ENCODE measurements at regions not wholly inside any gene's neighbourhood (a gene's known extent, or its start where the extent isn't known, plus 50 kb on each side); places are given as distances from the start of the nearest gene placed in this dataset.

DNA sequence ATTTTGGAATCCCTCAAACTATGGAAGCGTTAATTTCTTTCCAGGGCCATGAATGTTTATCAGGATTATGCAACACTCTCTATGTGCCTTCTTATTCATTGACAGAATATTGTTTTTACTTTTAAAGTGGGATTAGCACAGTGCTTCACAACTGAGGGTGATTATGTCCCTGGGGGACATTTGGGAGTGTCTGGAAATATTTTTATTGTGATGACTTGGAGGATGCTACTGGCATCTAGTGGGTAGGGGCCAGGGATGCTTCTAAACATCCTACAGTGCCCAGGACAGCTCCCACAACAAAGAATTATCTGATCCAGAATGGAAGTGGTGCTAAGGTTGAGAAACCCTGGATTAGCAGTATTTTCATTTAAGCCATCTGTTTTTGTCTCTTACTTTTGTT, 338.5 kb upstream of the SOX5 start:
- DNase-seq (ENCODE audit: low read depth in 2 of 2): no peak

DNA sequence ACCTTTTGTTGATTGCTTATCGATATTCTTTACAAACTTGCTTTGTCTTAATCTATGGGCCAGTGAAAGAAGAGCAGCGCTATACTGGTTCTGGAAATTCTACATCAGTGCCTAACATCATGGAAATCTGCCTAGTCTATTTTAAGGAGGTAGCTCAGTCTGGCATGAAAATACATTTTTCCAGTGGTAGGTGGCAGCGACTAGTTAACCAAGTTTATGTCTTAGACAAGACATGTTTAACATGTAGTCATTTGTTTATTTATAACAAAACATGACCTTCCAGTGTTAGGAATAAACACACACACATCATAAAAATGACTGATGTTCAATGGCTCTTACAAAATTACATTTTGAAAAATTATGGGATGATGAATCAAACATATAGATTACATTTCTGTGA, 336.0 kb upstream of the SOX5 start:
- no peak for DNase-seq (ENCODE audit: low read depth in 2 of 2)

DNA sequence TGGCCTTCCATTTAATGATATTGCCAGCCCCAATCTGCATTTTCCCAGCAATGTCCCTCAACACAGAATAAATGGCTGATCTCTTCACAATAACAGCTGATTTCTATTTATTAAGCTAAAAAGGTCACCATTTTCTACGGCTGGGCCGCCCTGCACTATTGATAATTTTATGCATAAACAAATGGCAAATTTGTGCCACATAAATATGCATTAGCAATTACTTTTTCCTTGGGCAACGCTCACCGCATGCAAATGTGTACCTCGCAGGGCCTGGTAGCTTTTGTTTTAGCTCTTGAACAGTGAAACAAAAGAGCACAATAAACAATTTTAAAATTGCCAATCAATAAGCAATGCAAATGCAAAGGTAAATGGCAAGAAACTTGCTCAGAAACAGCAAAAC, 331.9 kb upstream of the SOX5 start:
- DNase-seq (ENCODE audit: low read depth in 2 of 2): no peak

DNA sequence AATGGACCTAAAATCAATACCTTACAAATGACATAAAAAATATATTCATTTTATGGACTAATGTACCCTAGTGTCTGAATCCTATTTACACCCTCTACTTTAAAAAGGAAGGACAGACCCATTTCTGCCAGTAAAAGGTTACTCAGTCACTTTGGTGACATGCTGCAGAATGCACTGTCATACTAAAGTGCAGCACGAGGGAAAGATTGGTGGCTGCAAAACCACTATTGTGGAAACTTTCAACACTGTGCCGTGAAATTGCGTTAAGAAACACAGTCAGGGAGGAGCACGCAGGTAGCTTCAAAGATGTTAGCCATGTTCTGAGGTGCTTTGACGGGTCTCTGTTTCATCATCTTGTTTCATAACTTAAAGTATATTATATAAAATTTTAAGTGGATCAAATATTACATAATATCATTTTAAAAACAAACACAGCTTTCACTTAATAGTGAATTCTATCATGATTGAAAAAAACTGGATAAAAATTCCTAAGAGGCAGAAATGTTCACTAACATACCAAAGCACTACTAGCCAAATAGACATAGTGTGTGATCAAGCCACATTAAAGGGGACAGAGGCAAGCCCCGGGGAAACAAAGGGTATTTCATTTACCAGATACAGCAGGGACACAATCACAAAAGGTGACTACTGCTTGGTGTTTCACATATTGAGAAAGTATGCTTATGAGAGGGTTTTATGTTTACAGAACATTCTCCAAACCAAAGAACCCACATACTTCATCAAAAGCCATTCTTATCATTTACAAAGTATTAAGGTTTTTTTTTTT, 330.8 kb upstream of the SOX5 start:
- no peak for DNase-seq (ENCODE audit: low read depth in 2 of 2)

DNA sequence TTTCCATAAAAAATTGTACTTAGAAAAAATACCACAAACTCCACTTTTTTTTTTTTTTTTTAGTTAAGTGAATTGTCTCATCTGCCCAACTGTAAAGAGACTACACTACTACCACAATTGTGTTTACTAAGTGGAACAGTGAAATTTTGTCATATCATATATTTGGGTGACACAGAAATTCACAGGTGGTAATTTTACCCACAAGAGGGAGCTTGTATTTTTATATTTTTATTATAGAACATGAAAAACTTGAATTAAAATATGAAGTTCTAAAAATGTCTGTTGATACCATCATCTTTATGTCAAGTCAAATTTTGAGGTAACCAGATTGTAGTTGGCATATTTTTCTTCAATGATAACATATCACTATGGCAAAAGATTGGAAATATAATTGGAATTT, 329.4 kb upstream of the SOX5 start:
- no peak for DNase-seq (ENCODE audit: low read depth in 2 of 2)

DNA sequence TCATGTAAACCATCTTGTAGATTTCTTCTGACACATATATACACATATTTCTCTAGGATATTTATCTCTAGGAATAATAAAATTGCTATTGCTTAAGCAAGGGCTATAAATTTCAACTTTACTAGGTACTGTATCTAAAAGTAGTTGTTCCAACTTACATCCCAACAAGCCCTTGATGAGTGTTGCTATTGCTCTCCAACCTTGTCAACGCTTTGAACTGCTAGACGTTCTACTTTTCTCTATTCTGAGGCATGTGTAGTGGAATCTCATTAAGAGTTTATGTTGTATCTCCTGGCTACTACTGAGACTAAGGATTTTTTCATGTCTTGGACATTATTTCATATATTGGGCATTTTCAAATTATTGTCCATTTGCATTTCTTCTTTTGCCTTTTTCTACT, 321.5 kb upstream of the SOX5 start:
- no peak for DNase-seq (ENCODE audit: low read depth in 2 of 2)

DNA sequence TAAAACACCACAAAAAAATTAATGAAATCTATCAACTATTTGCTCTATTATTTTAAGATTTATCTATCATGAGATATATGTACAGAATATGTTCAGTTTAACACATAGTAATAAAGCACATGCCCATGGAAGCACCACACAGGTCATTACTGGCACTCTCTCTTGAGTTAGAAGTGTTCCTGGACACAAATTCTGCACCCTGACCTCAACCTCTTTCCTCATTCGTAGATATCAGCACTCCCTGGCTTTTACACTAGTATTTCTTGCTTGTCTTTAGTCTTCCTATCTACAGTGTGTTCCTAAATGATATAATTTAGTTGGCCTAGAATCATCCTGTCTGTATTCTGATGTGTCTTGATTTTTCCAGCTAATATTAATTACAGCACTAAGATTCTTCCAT, 321.0 kb upstream of the SOX5 start:
- no peak for DNase-seq (ENCODE audit: low read depth in 2 of 2)

DNA sequence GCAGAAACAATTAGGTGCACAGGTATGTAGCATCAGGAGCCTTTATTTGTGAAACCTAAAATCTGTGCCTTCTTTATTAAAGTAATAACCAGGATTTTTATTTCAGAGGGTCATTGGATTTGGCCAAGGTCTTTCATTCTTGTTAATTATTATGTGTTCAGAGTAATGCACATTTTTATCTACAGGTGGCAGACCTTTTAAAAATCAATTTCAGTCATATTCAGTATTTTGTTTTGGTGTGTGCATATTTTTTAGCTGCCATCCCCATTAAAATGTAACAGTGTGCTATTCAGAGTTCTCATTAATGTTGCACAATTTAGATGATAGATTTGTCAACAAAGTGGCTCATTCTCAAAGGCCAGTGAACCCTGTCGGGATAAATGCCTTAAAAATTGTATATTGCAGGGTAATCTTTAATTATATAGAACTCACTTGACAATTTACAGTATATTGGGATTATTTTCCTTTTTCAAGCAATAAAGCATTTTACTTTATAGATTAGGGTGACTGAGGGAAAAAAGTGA, 319.3 kb upstream of the SOX5 start:
- DNase-seq (ENCODE audit: low read depth in 2 of 2): no peak

DNA sequence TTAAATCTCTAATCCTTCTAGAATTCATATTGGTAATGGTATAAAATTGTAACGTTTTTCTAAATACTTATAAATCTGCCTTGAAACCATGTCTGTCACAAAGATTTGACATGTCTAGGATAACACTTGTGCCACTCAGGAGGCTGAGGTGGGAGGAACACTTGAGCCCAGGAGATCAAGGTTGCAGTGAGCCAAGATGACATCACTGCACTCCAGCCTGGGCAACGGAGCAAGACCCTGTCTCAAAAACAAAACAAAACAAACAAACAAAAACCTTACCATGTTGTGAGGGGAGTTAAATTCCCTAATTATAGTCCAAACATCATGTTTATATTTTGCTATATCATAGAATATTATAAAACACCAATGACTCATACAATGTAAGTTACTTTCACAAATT, 317.5 kb upstream of the SOX5 start:
- no peak for DNase-seq (ENCODE audit: low read depth in 2 of 2)

DNA sequence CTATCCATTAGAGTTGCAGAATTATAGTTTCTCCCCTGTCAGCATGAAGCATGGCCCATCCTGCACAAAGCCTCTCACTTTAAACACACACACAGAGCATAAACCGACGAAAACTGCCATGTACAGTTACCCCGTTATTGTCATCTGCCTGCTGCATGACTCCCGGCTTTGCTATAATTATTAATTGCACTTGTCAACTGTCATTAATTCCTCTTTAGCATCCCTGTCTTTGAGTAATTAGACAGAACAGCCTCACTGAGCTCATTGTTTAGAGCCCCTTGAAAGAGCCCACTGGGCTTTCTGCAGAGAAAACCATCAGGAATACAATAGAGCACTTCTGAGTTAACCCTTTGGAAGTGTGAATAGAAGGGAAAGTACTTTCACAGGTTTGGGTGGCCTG, 307.2 kb upstream of the SOX5 start:
- no peak for DNase-seq (ENCODE audit: low read depth in 2 of 2)

DNA sequence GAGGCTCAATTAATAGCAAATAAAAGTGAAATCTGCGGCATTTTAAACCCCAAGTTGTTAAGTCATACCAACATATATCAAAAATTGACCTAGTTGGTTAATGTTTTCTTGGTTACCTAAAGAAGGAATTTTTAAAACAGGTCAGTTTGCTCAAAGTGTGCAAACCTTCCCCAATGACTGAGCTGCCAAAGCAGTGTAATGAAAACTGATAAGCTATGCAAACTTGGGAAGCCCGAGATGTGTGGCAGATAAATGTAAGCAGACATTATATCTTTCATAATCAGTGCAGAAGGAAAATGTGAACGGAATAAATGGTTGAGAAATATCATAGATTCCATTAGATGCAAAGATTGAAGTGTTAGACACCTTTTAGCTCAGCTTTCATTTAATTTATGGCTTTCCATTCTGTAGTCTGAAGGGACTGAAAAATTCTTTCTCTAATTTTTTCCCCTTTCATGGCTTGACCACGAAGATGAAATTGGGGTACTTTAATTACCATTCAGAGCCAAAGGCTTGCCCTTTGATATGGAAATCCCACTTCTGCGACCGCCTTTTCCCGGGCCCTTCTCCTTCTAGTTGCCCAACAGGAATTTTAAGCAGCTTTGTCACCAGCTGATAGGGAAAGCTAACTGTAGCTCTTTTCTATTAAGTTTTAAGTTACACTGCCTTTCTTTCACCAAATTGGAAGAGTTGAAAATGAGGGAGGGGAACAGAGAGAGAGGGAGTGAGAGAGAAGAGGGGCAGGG, 306.6 kb upstream of the SOX5 start:
- DNase-seq (ENCODE audit: low read depth in 2 of 2): no peak

DNA sequence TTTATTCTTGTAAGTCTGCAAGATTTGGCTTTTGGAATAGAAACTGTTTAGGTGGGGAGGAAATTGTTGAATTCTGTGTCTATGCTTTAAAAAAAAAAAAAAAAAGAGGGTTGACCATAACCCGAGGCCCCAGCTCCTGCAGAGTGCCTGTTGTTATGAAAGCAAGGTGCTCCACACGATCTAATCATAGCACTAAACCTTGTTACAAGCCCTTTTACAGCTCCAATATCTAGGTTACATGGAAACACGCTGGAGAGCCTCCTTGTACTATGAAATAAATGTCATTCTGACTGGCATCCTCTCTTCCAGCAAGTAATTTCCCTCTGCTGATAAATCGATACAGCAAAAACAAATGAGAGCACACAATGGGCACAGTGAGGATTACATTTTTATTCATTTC, 303.1 kb upstream of the SOX5 start:
- no peak for DNase-seq (ENCODE audit: low read depth in 2 of 2)

DNA sequence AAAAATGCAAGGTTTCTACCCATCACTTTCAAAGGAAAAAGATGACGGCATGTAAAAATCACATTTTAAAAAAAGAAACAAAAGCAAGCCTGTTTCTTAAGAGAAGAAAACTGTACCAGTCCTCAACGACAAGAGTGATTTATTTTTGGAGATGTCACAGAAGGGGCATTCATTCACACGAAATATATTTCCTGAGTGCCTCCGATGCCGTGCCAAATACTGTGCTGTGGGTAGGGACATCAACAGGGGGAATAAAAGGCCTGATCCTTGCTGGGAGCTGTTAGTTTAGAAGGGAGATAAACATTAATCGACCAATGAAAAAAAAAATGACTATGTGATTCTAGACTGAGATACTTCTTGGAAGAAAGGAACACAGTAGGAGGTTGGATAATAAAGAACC, 297.5 kb upstream of the SOX5 start:
- no peak for DNase-seq (ENCODE audit: low read depth in 2 of 2)

DNA sequence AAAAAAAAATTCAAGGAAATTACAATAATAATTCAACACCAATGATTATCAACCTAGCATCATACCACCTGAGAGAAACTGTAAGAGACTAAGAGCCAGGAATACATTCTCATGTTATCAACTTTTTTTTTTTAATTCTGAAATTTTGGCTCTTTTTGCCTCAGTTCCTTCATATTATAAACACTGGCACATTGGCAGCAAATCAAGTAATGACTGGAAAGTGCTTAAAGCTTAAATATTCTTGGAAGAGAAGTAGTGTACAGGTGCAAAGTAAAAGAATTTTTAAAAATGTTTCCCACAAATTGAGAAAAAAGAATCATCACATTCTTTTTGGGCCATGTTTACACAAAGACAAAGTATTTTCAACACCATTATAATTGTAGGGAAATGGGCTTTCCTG, 296.9 kb upstream of the SOX5 start:
- DNase-seq (ENCODE audit: low read depth in 2 of 2): no peak

DNA sequence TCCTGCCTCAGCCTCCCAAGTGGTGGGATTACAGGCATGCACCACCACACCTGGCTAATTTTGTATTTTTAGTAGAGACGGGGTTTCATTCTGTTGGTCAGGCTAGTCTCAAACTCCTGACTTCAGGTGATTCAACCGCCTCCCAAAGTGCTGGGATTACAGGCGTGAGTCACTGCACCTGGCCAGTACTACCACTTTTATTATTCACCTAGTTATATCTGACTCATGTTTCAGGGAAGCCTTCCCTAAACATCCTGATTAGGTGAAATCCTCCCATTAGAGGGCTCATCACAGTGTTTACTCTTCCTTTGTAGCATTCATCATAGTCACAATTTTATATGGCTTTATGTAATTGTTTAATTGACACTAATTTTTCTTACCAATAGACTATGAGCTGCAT, 295.3 kb upstream of the SOX5 start:
- no peak for DNase-seq (ENCODE audit: low read depth in 2 of 2)

DNA sequence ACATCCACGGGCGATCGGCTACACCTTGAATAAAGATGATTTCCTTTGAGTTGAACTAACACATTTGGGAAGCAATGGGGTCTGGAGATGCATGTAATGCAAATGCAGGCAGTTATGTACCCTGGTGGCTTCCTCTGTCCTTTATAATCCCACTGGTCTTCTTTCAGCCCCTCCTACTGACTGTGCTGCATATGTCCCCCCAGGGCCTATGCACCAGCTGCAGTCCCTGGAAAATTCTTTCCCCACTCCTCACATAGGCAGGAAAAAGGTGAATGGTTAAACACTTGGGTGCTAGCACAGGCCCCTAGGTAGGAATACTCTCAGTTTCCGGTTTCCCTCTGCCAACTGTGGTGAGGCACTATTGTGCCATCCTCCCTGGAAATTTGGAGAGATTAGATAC, 294.8 kb upstream of the SOX5 start:
- DNase-seq (ENCODE audit: low read depth in 2 of 2): no peak

DNA sequence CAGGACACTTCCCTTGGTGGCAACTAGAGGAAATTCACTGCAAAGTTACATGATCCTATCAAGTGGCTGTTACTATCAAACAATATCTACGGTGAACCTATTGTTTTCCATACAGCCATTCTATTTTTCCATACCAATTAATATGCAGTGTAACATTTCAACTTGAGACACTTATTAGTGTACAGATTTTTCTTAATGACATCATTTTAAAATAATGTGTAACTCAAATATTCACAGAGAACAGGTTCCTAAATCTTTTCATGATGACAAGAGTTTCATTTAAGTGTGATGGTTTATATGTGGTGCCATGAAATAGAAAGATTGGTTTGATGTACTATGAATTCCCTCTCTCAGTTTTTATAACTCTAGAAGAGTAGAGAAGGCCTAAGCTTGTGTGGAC, 291.2 kb upstream of the SOX5 start:
- DNase-seq (ENCODE audit: low read depth in 2 of 2): no peak

DNA sequence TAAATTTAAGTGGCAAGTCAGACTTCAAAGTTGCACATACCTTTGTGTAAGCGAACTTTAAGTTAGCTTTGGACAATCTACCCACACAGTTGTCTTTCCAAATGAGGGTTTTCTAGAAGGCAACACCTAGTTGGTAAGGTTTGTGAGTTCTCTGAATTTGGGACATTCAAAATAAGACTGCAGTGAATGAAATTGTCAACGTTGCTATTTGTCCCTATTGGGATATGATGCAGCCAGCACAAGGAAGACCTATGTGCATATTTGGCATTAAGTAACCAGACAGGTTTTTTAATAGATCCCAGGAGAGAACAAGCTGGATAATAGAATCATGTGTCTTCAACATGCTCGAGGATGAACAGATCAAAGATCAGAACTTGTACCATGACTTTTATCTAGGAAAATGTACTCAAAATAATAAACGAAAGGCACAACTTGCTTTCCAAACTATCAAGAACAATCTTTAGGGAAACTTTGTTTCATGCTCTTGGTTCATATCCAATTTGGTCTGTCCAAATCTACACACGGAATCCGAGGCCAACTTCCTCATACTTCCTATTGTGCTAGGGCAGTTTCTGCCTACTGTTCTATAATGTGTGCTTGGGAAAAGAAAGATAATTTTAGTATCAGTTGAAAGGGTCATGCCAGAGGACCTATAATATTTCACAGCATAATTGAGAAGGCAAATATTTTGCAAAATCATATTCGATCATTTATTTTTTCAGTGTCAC, 284.2 kb upstream of the SOX5 start:
- peak in 1 of 2 donors; percentile 65 for DNase-seq (ENCODE audit: low read depth in 2 of 2)

DNA sequence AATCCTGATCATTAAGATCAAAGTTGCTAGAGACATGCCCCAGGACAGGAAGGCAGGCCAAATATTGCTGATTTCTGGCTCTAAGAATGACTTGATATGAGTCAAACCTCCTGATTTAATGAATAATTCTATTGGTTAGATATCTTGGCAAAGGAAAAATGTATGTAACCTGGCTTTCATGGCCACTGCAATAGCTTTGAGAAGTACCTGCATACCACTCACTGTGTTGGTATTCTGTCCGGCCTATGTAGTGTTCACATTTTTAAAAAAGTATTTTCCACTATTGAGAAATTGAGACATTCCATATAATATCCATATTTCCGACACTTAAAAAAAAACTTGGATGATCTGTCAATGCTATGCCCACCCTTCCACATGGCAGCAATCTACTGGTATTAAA, 283.1 kb upstream of the SOX5 start:
- no peak for DNase-seq (ENCODE audit: low read depth in 2 of 2)

DNA sequence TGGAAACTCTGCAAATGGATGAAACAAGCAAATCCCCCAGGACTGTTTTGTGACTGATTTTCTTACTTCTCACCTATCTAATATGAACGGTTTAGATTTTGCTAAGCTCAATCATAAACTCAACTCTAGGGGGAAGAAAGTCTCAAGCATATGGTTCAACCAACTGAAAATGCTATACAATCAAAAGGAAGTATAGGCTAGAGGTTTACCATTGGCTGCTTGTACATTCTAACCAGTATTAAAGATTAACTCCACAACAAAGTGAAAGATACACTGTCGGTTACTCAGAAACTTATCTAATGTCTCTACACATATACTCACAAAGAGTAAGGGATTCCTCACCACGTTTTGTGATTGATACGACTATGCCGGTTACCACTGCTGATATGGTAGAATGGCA, 281.8 kb upstream of the SOX5 start:
- DNase-seq (ENCODE audit: low read depth in 2 of 2): no peak

DNA sequence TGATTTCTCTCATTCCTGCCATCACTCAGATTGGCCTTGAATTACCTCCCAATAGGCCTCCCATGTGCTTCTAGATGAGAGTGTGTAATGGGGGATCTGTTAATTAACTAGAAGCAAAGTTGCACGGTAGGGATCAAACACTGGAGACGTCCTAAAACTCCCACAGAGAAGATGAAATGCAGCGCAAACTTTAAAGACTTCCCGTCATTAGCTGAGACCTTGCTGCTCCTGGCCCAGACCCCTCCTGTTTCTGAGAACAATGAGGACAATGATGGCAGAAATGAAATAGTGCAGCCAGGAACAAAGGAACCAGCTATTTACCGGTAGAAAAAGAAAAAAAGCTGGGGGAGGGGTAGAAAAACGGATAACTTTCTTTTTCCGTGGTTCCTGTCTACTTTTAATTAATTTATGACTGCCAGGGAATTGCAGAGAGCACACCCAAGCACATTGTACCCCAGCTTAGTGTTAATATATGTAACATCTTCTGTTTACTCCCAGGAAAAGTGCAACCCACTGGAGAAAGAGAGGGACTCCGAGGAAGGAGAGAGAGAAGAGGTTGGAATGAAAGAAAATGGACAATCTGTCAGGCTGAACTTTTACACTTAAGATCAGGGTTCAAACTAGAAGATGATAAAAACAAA, 280.7 kb upstream of the SOX5 start:
- DNase-seq (ENCODE audit: low read depth in 2 of 2): peak in 1 of 2 donors; percentile 32
